ENCODE measurements at regions not wholly inside any gene's neighbourhood (a gene's known extent, or its start where the extent isn't known, plus 50 kb on each side); places are given as distances from the start of the nearest gene placed in this dataset.

- DNase-seq (ENCODE audit: low read depth in 2 of 2): no peak
These were observed 388.1 kb upstream of the SLC14A2 start for GRCh38 chr18:45227001-45227742.

GRCh38 chr18:45228796-45229388 lies 386.4 kb upstream of the SLC14A2 start:
- DNase-seq (ENCODE audit: low read depth in 2 of 2): no peak

DNA sequence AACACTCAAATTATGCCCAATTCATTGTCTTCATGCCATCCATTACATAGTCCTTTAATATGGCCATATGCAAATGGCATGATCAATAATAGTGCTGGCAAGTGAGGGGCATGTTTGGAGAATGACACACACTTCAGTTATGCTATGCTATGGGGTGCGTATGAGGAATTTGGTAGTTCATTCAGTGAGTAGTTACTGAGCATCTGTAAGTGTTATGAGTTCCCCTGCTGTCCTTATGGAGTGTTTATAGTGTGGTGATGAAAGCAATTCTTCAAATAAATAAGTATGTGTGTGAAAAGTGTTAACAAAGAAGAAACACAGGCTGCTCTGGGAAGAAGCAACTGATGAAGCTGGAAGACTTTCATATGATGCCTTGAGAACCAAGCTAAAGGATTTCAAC lies 383.7 kb upstream of the SLC14A2 start:
- no peak for DNase-seq (ENCODE audit: low read depth in 2 of 2)

DNA sequence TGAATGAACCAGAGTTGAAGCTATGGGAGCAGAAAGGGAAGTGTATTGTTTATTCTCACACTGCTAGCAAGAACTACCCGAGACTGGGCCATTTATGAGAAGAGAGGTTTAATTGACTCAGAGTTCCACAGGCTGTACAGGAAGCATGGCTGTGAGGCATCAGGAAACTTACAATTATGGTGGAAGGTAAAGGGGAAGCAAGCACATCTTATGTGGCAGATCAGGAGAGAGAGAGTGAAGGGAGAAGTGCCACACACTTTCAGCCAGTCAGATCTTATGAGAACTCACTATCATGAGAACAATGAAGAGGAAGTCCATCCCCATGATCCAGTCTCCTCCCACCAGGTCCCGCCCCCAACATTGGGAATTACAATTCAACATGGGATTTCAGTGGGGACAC lies 383.2 kb upstream of the SLC14A2 start:
- DNase-seq (ENCODE audit: low read depth in 2 of 2): no peak

GRCh38 chr18:45236676-45237075 lies 378.6 kb upstream of the SLC14A2 start:
- no peak for DNase-seq (ENCODE audit: low read depth in 2 of 2)

GRCh38 chr18:45237343-45238098 lies 377.8 kb upstream of the SLC14A2 start:
- no peak for DNase-seq (ENCODE audit: low read depth in 2 of 2)

DNA sequence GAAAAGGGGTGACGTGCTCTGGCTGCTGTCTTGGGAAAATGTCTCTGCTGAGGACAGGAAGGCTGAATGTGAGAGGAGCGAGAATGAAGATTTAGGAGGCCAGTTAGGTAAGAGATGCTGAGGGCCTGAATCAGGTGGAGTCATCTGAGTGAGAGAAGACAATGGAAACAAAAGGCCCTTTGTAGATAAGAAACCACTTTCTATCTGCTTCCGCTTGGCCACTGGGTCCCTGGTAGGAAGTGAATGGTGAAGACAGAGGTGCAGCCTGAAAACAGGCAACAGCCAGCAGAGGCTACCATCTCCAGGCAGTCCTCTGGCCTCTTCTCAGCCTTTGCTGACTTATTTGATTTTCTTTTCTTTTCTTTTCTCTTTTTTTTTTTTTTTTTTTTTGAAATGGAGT lies 374.0 kb upstream of the SLC14A2 start:
- no peak for DNase-seq (ENCODE audit: low read depth in 2 of 2)

DNA sequence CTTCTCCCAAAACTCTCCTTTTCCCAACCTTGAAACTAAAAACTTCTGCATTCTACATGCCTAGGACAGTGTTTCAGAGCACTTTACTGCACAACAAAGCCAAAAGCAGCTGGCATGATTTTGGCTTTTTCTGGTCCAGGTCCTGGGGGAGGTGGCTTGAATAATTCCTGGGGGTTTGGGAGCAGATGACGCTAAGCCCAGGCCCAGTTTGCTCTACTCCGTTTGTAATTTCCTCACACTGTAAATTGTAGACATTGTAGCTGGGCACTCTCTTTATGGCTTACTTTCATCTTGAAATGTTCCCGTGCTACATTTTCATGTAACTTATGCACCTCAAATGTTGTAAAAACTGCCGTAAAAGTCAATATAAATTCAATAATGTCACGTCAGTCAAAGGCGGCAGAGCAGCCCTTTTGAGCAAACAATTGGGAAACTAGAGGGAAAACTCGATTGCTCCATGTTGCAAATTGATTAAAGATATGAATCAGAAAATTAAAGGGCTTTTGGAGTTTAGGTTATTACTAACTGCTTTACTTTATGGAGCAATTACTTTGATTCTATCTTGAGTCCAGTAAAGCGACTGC lies 373.2 kb upstream of the SLC14A2 start:
- DNase-seq (ENCODE audit: low read depth in 2 of 2): no peak

GRCh38 chr18:45243340-45244110 lies 371.8 kb upstream of the SLC14A2 start:
- DNase-seq (ENCODE audit: low read depth in 2 of 2): no peak

DNA sequence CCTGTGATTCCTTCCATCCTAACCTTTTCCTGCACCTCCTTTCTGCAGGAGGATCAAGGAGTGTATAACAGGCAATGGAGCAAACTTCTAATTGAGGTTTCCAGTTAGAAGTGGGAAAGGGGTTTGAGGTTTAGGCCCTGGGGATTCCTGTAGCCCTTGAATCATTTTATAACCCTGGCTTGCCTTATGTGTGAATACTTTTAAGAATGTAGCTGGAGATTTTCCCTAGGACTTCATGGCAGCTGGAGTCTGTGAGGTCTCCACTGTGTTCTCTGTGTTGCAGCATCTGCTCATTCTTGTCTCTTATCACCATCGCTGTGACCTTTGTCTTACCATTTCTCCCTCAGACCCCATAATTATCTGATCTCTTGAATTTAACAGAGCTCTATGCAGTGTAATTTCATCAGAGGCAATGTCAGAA lies 370.2 kb upstream of the SLC14A2 start:
- DNase-seq (ENCODE audit: low read depth in 2 of 2): no peak

DNA sequence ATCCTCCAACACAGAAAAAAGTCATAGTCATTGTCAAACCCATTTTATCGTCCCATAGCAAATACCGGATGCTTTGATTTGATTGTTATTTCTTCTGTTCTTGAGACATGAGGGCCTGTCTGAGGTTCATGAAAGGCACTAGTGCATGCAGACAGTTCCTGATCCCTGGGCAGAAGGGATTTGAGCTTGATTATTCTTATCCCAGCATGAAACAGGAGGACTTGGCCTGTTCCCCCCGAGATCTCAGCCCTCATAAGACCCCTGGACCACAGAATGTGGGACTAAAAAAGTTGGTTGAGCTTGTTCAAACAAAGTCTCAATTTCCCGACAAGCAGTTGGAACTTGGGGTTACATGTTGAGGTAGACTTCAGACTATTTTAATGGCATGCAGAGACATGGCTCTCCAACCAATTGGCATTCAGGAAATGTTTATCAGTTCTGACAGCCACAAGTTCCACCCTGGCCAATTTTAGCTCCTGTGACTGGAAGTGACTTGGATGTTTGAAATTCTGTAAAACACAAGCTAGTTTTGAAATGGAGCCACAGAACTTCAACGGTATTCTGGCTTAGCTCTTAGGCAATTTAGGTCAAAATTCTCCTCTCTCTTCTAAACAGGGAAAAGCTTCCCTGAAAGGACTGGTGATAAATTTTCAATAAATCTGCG lies 366.9 kb upstream of the SLC14A2 start:
- DNase-seq (ENCODE audit: low read depth in 2 of 2): no peak

- no peak for DNase-seq (ENCODE audit: low read depth in 2 of 2)
These were observed 366.0 kb upstream of the SLC14A2 start for GRCh38 chr18:45249246-45249661.

- no peak for DNase-seq (ENCODE audit: low read depth in 2 of 2)
These were observed 364.8 kb upstream of the SLC14A2 start for GRCh38 chr18:45250479-45250878.

GRCh38 chr18:45251236-45251635 lies 364.0 kb upstream of the SLC14A2 start:
- no peak for DNase-seq (ENCODE audit: low read depth in 2 of 2)

DNA sequence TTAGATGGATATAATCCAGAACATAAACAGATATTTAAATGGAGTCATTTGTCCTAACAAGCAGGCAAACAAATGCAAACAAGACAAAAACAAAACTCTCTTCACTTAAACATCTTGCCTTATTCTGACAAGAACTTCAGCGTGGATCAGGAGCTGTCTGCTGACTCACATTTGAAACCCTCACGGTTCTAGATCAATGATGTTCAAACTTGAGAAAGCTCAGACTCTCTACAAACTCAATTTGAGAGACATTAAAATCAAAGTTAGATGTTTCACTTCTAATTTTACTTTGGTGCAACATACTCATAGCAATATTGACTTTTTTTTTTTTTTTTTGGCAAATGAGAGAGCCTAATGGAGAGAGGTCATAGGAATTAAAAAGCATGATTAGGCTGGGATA lies 362.8 kb upstream of the SLC14A2 start:
- no peak for DNase-seq (ENCODE audit: low read depth in 2 of 2)

GRCh38 chr18:45253056-45253565 lies 362.2 kb upstream of the SLC14A2 start:
- DNase-seq (ENCODE audit: low read depth in 2 of 2): no peak

- no peak for DNase-seq (ENCODE audit: low read depth in 2 of 2)
These were observed 361.1 kb upstream of the SLC14A2 start for GRCh38 chr18:45253973-45254708.

- DNase-seq (ENCODE audit: low read depth in 2 of 2): no peak
These were observed 360.6 kb upstream of the SLC14A2 start for GRCh38 chr18:45254709-45255082.

DNA sequence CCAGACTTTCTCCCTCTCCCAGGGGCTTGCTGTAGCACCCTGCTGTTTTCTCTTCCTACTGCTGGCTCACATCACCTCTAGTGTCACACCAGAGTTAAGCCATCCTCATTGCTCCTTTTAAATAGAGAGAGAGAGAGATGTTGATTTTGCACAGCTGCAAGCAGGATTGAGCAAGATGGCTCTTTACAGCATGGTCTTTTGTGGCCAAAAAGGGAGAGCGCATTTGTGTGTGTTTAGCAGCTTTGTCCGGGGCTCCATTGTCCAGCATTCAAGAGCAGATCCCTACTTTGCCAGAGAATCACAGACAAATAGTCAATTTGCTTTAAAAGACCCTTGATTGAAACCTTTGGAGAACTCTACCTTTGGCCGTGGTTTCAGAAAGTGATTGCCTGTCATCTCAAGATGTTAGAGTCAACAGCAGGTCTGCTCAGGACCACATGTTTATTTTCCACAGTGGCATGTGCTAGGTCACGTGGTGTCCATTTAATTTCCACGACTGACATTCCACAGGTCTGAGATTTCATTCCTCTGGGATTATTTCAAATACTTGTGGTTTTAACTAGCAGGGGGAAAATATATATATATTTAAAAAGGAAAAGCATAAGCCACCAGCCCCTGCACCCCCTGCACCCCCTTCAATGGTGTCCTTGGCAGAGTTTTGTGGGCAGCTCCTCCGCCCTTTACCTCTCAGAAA lies 359.9 kb upstream of the SLC14A2 start:
- DNase-seq (ENCODE audit: low read depth in 2 of 2): no peak

DNA sequence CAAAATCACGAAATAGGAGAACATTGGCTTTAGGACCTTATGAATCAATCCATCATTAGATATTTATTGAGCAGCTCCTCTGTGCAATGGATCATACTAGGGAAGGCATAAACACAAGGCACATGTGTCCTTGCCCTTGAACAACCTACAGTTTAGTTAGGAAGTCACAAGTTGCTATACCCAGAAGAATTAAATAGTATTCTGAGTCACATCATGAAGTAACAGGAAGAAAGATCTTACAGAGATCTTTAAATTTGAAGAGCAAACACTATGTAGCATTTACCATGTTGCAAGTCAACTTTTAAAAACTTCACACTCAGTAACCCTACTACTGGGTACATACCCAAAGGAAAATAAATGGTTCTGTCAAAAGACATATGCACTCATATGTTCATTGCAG lies 355.2 kb upstream of the SLC14A2 start:
- no peak for DNase-seq (ENCODE audit: low read depth in 2 of 2)
